B cell (primary cell): ENCODE measurements at regions not wholly inside any gene's neighbourhood (a gene's known extent, or its start where the extent isn't known, plus 50 kb on each side); places are given as distances from the start of the nearest gene placed in this dataset.

Experiments used
- ATAC-seq: fragments of 200-7000 bp; cut with Tn5 transposase; one replicate; pipeline ENCODE4 v1.10.0; 2021; ENCODE audit warnings: low read depth, mild to moderate bottlenecking, moderate number of reproducible peaks, moderate library complexity
- CTCF ChIA-PET: fragments of 350-600 bp; sonication (Branson Sonifier 250); formaldehyde crosslinking; loops from one replicate; lab custom pipeline; 2021; ENCODE audit warnings: antibody characterized with exemption, inconsistent platforms; lab: Charles Lee
- POLR2A ChIA-PET: fragments of 350-600 bp; sonication (Branson Sonifier 250); formaldehyde crosslinking; loops from one replicate; lab custom pipeline; 2021; ENCODE audit warnings: antibody characterized with exemption; lab: Charles Lee
- DNase-seq: peaks from one replicate; pipeline ENCODE4 v3.0.0; 2013
- H2AFZ ChIP-seq: 2 replicates; pipeline ENCODE4 v1.6.1; 2012; ENCODE audit warnings: mild to moderate bottlenecking, low read depth, low read length; ENCODE audit not compliant: insufficient read depth, poor library complexity, severe bottlenecking
- H3K27ac ChIP-seq, 2 donors: 1 replicate in 1 of 2; 2 replicates in 1 of 2; pipeline ENCODE4 v1.5.1; 2012 to 2013; ENCODE audit warnings: low read length in 2 of 2, mild to moderate bottlenecking in 2 of 2, moderate library complexity in 1 of 2
- H3K27me3 ChIP-seq, 4 experiments: fragments of 200-600 bp in 1 of 4; sonication (generic) in 1 of 4; replicated peaks in 1 of 4; 1 replicate in 2 of 4; 2 replicates in 2 of 4; pipeline versions ENCODE4 v1.6.1 to v1.7.0; 2013 to 2016; ENCODE audit warnings: low read length in 3 of 4, mild to moderate bottlenecking in 2 of 4, mixed read lengths in 1 of 4, moderate library complexity in 1 of 4; ENCODE audit not compliant: insufficient read depth in 4 of 4, control insufficient read depth in 3 of 4; ENCODE audit errors: control extremely low read depth in 1 of 4
- H3K36me3 ChIP-seq, 2 experiments: replicated peaks in 1 of 2; 1 replicate in 1 of 2; 2 replicates in 1 of 2; pipeline versions ENCODE4 v1.6.1 to v1.7.1; 2013; ENCODE audit warnings: low read length in 1 of 2; ENCODE audit not compliant: insufficient read depth in 2 of 2, control insufficient read depth in 1 of 2; ENCODE audit errors: control extremely low read depth in 1 of 2, extremely low read depth in 1 of 2
- H3K4me1 ChIP-seq, 2 donors: fragments of 200-600 bp in 1 of 2; sonication (generic) in 1 of 2; 1 replicate in 1 of 2; 2 replicates in 1 of 2; pipeline versions ENCODE4 v1.5.1 to v1.6.1; 2013 to 2017; ENCODE audit warnings: low read length in 2 of 2; ENCODE audit not compliant: control insufficient read depth in 2 of 2, insufficient read depth in 2 of 2
- H3K4me2 ChIP-seq: replicated peaks from 2 replicates; pipeline ENCODE3; 2012; ENCODE audit warnings: mild to moderate bottlenecking, low read depth, low read length; ENCODE audit not compliant: poor library complexity, severe bottlenecking
- H3K4me3 ChIP-seq, 5 experiments: fragments of 200-600 bp in 1 of 5; sonication (generic) in 1 of 5; 1 replicate in 3 of 5; 2 replicates in 2 of 5; pipeline versions ENCODE4 v1.5.1 to v1.7.0; 2011 to 2016; ENCODE audit warnings: low read length in 4 of 5, mild to moderate bottlenecking in 4 of 5, low read depth in 2 of 5, control low read depth in 1 of 5, moderate library complexity in 1 of 5; ENCODE audit not compliant: insufficient read depth in 1 of 5; ENCODE audit errors: control extremely low read depth in 1 of 5, extremely low read depth in 1 of 5
- H3K79me2 ChIP-seq: fragments of 200-600 bp; sonication (generic); one replicate; pipeline ENCODE4 v1.6.0; 2016; ENCODE audit warnings: low read length; ENCODE audit not compliant: control insufficient read depth, insufficient read depth
- H3K9ac ChIP-seq: fragments of 200-600 bp; sonication (generic); 2 replicates; pipeline ENCODE4 v1.6.1; 2017; ENCODE audit warnings: mild to moderate bottlenecking, low read length, moderate library complexity
- H3K9me3 ChIP-seq, 3 donors: one replicate each; pipeline versions ENCODE4 v1.6.1 to v1.7.1; 2013; ENCODE audit warnings: low read length in 2 of 3; ENCODE audit not compliant: control insufficient read depth in 2 of 3, insufficient read depth in 1 of 3; ENCODE audit errors: control extremely low read depth in 1 of 3
- H4K20me1 ChIP-seq: 2 replicates; pipeline ENCODE4 v1.6.0; 2012; ENCODE audit warnings: mild to moderate bottlenecking, low read length; ENCODE audit not compliant: insufficient read depth, control insufficient read depth, poor library complexity, severe bottlenecking
- H3K27ac Mint-ChIP-seq: one replicate; pipeline ENCODE4 v1.8.0; 2021; ENCODE audit warnings: mixed read lengths
- H3K27me3 Mint-ChIP-seq: one replicate; pipeline ENCODE4 v1.8.0; 2021; ENCODE audit warnings: mixed read lengths
- H3K4me1 Mint-ChIP-seq: one replicate; pipeline ENCODE4 v1.8.0; 2021; ENCODE audit warnings: mixed read lengths
- H3K4me3 Mint-ChIP-seq: one replicate; pipeline ENCODE4 v1.8.0; 2021; ENCODE audit warnings: mixed read lengths
- H3K9me3 Mint-ChIP-seq: one replicate; pipeline ENCODE4 v1.8.0; 2022; ENCODE audit warnings: mixed read lengths; ENCODE audit not compliant: insufficient read depth
- CTCF ChIP-seq: fragments of 200-600 bp; IDR thresholded peaks from one replicate; pipeline ENCODE4 v1.8.0; 2022; ENCODE audit warnings: antibody characterized with exemption, mild to moderate bottlenecking
- EZH2 ChIP-seq: IDR thresholded peaks from 2 replicates; pipeline ENCODE4 v1.6.1; 2012; ENCODE audit warnings: borderline replicate concordance, low read depth, mild to moderate bottlenecking, moderate library complexity, low read length; ENCODE audit not compliant: insufficient read depth, poor library complexity, severe bottlenecking
- WGBS: methylation state at CpG from one replicate; pipeline ENCODE4 v1.1.5; 2013; ENCODE audit warnings: missing lambda C conversion rate; ENCODE audit not compliant: insufficient coverage; 5-methylcytosine and 5-hydroxymethylcytosine counted together
- intact Hi-C: fragments of 100-400 bp; cut with micrococcal nuclease; formaldehyde crosslinking; loops from one replicate; pipeline ENCODE4 v1.10.0; 2022

- 87% methylated on average over 8 of the region's 16 CpGs for WGBS
- DNase-seq (no peak), ATAC-seq (no peak)
- no peak overlapping the region for H3K27ac ChIP-seq
- H3K4me1 Mint-ChIP-seq = no peaks in the 10 kb centered on the region
- TF ChIP-seq CTCF (no peak), EZH2 (no peak)
- ChIA-PET CTCF (no interaction called here), POLR2A (no interaction called here)
- peaks cover 0 to 8% (median 0%) of the 10 kb centered on the region in 3 donors for H3K9me3 ChIP-seq
- intact Hi-C loops = no loop called here
- H3K36me3 ChIP-seq = no peaks in the 10 kb centered on the region
- H3K27me3 ChIP-seq = peaks cover 0 to 5% (median 0%) of the 10 kb centered on the region in 4 experiments
- no peak overlapping the region for H3K4me3 Mint-ChIP-seq
- H3K9ac ChIP-seq = no peak overlapping the region
- no peaks in the 10 kb centered on the region for H3K9me3 Mint-ChIP-seq
- H3K79me2 ChIP-seq = no peaks in the 10 kb centered on the region
- H3K4me2 ChIP-seq = no peak overlapping the region
- H2AFZ ChIP-seq = no peak overlapping the region
- H3K27ac Mint-ChIP-seq = no peak overlapping the region
- no peaks in the 10 kb centered on the region for H4K20me1 ChIP-seq
- no peaks in the 10 kb centered on the region for H3K4me1 ChIP-seq
- H3K4me3 ChIP-seq = no peak overlapping the region
- H3K27me3 Mint-ChIP-seq = peaks cover 23% of the 10 kb centered on the region
Measured at GRCh38 chr2:41930807-41931566, 116.8 kb upstream of the PKDCC start.

- Histone ChIP-seq H2AFZ (no peak overlapping the region), H3K9me3 (no peaks in the 10 kb centered on the region), H3K9ac (no peak overlapping the region), H3K4me3 (no peak overlapping the region), H3K79me2 (no peaks in the 10 kb centered on the region), H3K36me3 (no peaks in the 10 kb centered on the region), H4K20me1 (no peaks in the 10 kb centered on the region), H3K27me3 (peaks cover 0 to 5% (median 0%) of the 10 kb centered on the region in 4 experiments), H3K4me1 (no peaks in the 10 kb centered on the region), H3K27ac (no peak overlapping the region), H3K4me2 (no peak overlapping the region)
- Mint-ChIP-seq H3K27me3 (peaks cover 23% of the 10 kb centered on the region), H3K4me1 (no peaks in the 10 kb centered on the region), H3K9me3 (no peaks in the 10 kb centered on the region), H3K27ac (no peak overlapping the region), H3K4me3 (no peak overlapping the region)
- ChIA-PET POLR2A (no interaction called here), CTCF (no interaction called here)
- DNase-seq = no peak
- 75% methylated on average over 8 of the region's 17 CpGs for WGBS
- no peak for ATAC-seq
- intact Hi-C loops = no loop called here
- no peak for TF ChIP-seq EZH2
- TF ChIP-seq CTCF = no peak
Measured at GRCh38 chr2:41932241-41933045, 115.4 kb upstream of the PKDCC start.
